ENCODE measurements at regions not wholly inside any gene's neighbourhood (a gene's known extent, or its start where the extent isn't known, plus 50 kb on each side); places are given as distances from the start of the nearest gene placed in this dataset.

GRCh38 chr16:52076801-52077201, 470.1 kb downstream of the TOX3 start:
- H3K4me3 ChIP-seq = no peak overlapping the region
- TF ChIP-seq, protein P1, sequence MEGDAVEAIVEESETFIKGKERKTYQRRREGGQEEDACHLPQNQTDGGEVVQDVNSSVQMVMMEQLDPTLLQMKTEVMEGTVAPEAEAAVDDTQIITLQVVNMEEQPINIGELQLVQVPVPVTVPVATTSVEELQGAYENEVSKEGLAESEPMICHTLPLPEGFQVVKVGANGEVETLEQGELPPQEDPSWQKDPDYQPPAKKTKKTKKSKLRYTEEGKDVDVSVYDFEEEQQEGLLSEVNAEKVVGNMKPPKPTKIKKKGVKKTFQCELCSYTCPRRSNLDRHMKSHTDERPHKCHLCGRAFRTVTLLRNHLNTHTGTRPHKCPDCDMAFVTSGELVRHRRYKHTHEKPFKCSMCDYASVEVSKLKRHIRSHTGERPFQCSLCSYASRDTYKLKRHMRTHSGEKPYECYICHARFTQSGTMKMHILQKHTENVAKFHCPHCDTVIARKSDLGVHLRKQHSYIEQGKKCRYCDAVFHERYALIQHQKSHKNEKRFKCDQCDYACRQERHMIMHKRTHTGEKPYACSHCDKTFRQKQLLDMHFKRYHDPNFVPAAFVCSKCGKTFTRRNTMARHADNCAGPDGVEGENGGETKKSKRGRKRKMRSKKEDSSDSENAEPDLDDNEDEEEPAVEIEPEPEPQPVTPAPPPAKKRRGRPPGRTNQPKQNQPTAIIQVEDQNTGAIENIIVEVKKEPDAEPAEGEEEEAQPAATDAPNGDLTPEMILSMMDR (IDR thresholded peaks at IDR 0.05) = no peak
- H3K27ac ChIP-seq = no peak overlapping the region
- DNase-seq (ENCODE audit: low spot score) = no peak

DNA sequence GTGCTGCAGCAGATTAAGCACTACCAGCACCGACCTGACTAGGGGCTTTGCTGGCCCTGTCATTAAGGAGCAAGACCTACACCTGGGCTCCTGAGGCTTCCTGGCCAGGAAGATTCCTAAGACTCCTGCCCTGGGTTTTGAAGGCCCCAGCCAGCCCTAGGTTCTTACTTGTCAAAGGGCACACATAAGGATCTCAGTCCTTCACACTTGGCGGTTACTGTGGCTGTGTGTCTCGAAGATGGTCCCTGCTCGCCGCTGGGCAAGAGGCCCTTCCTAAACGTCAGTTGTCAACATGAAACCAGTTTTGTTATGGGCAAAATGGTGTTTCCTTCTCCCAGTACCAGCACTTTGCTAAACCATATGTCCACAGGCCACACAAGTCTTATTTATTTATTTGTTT, 470.6 kb downstream of the TOX3 start:
- TF ChIP-seq, protein P1 (IDR thresholded peaks at IDR 0.05) = no peak
- Histone ChIP-seq H3K27ac (no peak overlapping the region), H3K4me3 (no peak overlapping the region)
- no peak for DNase-seq (ENCODE audit: low spot score)

DNA sequence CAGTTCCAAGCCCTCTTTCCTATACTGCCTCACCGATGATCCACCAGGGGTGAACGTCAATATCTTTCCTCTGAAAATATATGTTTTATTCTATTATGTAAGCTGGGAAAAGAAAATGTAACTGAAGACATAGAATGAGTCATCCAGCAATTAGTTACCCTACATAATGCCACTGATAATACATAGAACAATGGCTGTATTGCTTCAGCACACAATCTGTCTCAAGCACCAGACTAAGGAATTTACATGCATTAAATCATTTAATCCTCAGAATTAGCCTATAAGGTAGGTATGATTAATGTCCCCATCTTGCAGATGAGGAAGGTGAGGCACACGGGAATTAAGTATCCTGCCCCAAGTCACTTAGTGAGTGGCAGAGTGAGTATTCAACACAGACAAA, 472.8 kb downstream of the TOX3 start:
- no peak overlapping the region for H3K27ac ChIP-seq
- H3K4me3 ChIP-seq = no peak overlapping the region
- DNase-seq (ENCODE audit: low spot score) = no peak
- TF ChIP-seq, protein P1 (IDR thresholded peaks at IDR 0.05) = no peak

GRCh38 chr16:52073024-52073423, 473.9 kb downstream of the TOX3 start:
- DNase-seq (ENCODE audit: low spot score) = no peak
- Histone ChIP-seq H3K4me3 (no peak overlapping the region), H3K27ac (no peak overlapping the region)
- TF ChIP-seq, protein P1 (IDR thresholded peaks at IDR 0.05) = no peak

DNA sequence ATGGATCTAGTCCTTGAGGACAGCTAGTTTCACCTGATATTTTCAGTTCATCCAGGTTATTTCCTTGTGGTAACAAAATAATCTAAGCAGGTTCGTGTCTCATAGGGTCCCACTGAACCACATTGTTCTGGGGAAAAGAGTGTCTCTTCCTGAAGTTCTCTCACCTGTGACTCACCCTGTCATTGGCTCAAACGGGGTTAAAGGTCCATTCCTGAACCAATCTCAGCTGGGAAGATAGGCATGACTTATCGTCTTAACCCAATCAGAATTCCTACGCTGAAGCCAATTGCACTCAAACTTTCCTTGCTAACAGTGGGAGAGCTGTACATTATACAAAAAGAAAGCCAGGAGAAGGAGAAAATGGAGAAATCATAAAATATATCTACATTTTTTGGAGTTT, 475.8 kb downstream of the TOX3 start:
- TF ChIP-seq, protein P1 (IDR thresholded peaks at IDR 0.05) = no peak
- DNase-seq (ENCODE audit: low spot score) = no peak
- H3K27ac ChIP-seq = no peak overlapping the region
- no peak overlapping the region for H3K4me3 ChIP-seq

DNA sequence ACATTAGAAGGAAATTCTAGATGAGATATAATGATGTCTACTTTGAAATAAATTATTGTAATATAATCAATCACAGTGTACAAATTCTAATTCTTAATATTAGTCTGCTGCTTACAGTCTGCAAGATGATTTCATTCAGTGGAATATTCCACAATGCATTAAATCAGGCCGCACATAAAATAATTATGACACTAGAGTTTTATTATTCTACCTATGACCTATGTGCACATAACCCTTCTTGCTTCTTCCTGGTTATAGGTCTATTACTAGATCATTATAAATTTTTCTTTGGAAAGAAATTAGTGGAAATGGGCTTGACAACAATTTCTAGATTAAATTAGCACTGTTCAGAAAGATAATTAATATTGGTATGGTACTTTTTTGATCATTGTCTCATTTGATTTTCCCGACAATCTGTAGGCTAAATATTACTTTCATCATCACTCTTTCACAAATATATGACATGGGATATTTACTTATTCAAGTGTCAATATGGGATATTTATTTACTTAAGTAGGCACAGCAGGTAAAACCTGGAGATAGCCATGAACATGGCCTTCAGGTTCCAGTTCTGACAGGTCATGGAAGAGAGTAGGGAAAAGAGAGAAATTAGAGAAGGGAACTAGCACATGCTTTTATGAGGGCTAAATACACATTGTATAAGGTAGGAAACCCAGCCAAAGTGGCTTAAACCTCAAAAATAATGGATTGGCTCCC, 476.4 kb downstream of the TOX3 start:
- Histone ChIP-seq H3K27ac (no peak overlapping the region), H3K4me3 (no peak overlapping the region)
- no peak for DNase-seq (ENCODE audit: low spot score)
- TF ChIP-seq, protein P1 (IDR thresholded peaks at IDR 0.05) = no peak

DNA sequence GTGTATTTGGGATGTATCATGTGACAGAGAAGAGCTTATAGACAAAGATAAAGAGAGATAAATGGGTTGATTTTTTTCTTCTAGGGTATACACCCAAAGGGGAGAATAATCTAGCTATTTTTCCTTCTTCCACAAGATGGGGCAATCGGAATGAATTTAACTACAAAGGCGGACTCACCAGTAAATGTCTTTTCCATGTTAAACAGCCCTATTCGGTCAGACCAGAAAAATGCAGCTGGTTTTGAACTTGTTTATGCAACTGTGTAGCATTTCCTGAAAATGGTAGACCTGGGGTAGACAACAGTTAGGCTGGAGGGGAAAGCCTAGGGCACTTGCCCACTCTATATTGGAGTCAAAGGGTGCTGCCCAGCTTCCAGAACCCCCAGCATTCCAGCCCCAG, 477.1 kb downstream of the TOX3 start:
- no peak for DNase-seq (ENCODE audit: low spot score)
- TF ChIP-seq, protein P1 (IDR thresholded peaks at IDR 0.05) = no peak
- Histone ChIP-seq H3K27ac (no peak overlapping the region), H3K4me3 (no peak overlapping the region)
